SK-N-MC (cell line): ENCODE measurements at regions not wholly inside any gene's neighbourhood (a gene's known extent, or its start where the extent isn't known, plus 50 kb on each side); places are given as distances from the start of the nearest gene placed in this dataset.

ENCODE experiments used
- EZH2 ChIP-seq: fragments of 200-600 bp; sonication (generic); IDR thresholded peaks from one replicate; pipeline ENCODE4 v1.6.1; 2017; ENCODE audit warnings: antibody characterized with exemption
- FOXP2 ChIP-seq: optimal IDR thresholded peaks from 2 replicates; pipeline ENCODE3; 2011; ENCODE audit warnings: mild to moderate bottlenecking, moderate library complexity; ENCODE audit not compliant: insufficient read depth; ENCODE audit errors: extremely low read length, control extremely low read depth
- POLR2AphosphoS5 ChIP-seq: IDR thresholded peaks from 2 replicates; pipeline ENCODE4 v1.6.1; 2012; ENCODE audit warnings: mild to moderate bottlenecking, low read depth, low read length, borderline replicate concordance

- TF ChIP-seq POLR2AphosphoS5 (no peak), EZH2 (no peak), FOXP2 (no peak)
These were observed 339.5 kb upstream of the GCFC2 start for GRCh38 chr2:76050196-76050595.
